ENCODE measurements at regions not wholly inside any gene's neighbourhood (a gene's known extent, or its start where the extent isn't known, plus 50 kb on each side); places are given as distances from the start of the nearest gene placed in this dataset.
A peak's percentile ranks its signal among the peaks of the same experiment; 100 is the strongest.

- no peak for DNase-seq
Measured at GRCh38 chr3:40701016-40701588, 176.3 kb downstream of the ZNF621 start.

DNA sequence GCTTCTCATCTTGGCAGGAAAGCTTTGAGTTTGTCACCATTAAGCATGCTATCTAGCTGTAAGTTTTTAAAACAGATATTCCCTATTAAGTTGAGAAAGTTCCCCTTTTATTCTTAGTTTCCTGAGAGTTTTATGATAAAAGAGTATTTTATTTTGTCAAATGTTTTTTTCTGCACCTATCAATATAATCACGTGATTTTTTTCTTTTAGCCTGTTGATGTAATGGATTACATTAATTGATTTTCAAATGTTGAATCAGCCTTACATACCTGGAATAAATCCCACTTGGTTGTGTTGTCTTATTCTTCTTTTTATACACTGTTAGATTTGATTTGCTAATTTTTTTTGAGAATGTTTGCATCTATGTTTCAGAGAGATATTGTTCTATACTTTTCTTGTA is 179.5 kb downstream of the ZNF621 start:
- no peak for DNase-seq

GRCh38 chr3:40705663-40706062 is 180.9 kb downstream of the ZNF621 start:
- DNase-seq: no peak

GRCh38 chr3:40713306-40713705 is 188.5 kb downstream of the ZNF621 start:
- no peak for DNase-seq

GRCh38 chr3:40713795-40714194 is 189.0 kb downstream of the ZNF621 start:
- no peak for DNase-seq

DNA sequence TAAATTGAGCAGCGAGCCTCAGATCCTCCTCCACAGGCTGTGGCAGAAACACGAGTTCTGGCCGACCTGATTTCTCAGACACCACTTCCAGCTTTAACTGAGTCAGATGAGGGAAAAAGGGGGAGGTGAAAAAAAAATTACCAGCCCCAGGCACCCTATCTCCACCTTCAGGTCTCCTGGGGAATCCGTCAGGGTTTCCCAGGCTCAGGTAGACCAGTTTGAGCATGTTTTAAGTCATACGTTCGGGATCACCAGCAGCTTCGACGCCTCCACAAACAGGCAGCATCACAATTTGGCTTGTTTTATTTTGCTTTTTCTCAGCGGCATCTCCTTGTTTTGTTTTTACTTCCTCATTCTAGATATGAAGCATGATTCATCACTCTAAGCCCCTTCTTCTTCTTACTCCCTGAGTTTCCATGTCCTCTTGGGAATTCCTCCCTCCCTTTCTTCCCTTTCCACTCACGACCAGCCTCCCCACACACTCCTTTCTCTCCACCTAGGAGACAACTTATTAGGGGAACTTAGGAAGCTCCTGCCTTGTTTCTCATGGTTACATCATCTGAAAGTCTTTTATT is 190.1 kb downstream of the ZNF621 start:
- DNase-seq: no peak

DNA sequence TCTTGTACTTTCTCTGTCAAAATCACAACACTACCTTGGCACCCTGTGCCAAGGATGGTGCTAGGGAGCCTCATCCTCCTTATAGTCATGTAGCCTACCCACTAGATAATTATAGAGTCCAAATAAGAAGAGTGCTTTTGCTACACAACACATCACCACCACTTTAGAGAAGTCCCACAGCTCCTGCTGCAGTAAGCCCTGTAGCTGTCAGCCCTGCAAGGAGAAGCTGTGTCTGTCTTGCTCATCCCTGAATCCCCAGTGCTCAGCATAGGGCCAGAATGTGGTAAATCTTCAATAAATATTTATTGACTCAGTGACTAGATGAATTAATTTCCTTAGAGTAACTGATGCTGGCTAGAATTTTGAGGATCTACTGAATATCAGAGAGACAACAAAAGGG is 190.8 kb downstream of the ZNF621 start:
- no peak for DNase-seq

DNA sequence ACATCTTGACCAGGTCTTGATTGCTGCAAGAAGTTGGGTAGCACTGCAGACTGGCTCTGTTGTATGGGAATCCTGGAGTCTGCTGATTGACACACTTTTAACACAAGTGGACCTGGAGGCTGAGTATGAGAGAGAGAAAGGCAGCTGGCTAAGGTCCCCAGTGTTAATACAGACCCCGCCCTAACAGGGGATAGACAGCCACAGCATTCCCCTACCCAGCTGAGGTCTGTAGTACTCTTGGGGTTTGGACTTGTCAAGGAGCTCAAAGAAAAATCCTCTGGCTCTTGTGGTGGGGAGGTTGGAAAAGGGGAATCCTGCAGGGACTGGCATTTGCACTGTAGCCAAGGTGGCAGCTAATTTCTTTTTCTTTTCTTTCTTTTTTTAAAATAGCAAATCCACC is 192.7 kb downstream of the ZNF621 start:
- no peak for DNase-seq

- no peak for DNase-seq
Measured at GRCh38 chr3:40718209-40718608, 193.4 kb downstream of the ZNF621 start.

GRCh38 chr3:40718681-40719080 is 193.9 kb downstream of the ZNF621 start:
- no peak for DNase-seq

DNA sequence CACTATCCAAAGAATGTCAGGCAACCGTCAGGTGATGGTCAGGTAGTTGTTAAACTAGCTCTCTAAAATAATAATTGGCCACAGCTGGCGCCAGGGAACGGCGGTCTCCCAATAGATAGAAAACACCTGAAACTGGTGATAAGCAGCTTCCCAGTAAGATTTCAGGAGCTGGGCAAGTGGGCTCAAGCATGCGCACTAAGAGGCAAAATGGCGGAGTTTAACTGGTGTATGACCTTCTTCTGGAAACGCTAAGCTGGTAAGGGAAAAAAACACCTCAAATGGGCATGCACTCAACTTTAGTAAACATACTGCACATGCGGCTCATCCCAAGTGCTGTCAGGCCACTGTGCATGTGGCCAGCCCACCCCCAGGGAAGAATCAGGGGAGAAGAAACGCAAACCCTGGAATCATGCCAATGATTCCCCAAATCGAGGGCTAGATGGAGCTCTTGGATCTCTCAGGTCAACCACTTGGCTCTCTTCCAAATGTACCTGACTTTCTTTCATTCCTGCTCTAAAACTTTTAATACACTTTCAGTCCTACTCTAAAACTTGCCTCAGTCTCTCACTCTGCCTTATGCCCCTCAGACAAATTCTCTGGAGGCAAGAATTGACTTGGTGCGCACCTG is 195.0 kb downstream of the ZNF621 start:
- peak; percentile 65 for DNase-seq

GRCh38 chr3:40720341-40720740 is 195.6 kb downstream of the ZNF621 start:
- no peak for DNase-seq

- no peak for DNase-seq
Measured at GRCh38 chr3:40720863-40721262, 196.1 kb downstream of the ZNF621 start.

DNA sequence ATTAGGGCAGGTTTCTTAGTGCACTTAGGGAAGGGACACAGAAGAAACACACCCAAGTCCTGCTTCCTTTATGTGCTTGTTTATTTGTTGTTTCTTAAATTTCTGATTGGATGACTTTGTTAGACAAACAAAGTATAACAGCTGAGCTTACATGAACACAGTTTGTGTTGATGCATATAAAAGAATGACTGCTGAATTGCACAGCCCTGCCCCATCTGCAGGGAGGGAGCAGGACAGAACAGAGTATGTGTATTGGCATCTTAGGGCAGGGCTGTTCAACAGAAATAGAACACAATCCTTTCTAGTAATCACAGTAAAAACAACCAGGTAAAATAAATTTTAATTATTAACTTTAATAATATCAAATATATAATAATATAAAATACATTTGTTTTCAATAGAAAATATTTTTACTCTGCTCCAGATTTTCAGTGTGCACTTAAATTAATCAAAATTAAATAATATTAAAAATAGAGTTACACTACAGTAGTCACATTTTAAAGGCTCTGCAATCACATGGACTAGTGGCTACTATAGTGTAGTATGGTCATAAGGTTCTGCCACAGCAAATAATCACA is 198.4 kb downstream of the ZNF621 start:
- DNase-seq: no peak

- DNase-seq: no peak
Measured at GRCh38 chr3:40725031-40725430, 200.3 kb downstream of the ZNF621 start.

DNA sequence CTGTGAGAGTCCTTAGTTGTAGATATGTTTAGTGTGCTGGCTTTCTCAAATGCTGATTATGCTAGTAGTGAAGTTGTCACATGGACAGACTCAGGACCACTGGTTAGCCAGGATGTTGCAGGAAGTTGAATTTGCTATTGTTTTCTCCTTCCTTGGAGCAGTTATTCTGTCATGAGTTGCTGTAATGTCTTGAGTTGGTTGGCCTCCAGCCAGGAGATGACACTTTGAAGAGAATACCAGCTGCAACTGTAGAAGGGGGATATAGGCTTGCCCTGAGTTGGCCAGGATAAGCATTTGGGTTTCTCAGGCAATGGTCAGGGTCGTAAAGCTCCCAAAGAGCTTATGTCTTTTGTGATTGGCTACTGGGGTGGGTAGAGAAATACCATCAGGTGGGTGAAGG is 206.7 kb downstream of the ZNF621 start:
- DNase-seq: no peak

DNA sequence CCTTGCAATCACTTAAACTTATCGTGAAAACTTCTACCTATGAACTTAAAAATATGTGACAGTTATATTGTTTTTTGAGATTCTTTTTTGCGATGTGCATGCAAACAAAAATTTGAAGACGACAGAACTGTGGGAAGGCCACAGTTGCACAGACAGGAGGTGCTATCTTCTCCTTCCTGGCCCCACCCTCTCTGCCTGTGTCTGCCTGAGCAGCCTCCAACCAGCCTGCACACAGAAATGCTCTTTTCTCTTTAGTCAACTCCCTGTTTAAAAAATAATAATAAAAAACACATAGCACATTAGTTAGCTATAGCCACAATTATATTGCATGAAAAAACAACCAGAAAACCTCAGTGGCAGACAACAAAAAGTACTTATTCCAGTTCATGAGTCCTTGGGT is 212.2 kb downstream of the ZNF621 start:
- no peak for DNase-seq

GRCh38 chr3:40737343-40737742 is 212.6 kb downstream of the ZNF621 start:
- no peak for DNase-seq

- DNase-seq: no peak
Measured at GRCh38 chr3:40739971-40740370, 215.2 kb downstream of the ZNF621 start.

GRCh38 chr3:40741729-40742128 is 217.0 kb downstream of the ZNF621 start:
- peak; percentile 60 for DNase-seq

- DNase-seq: no peak
Measured at GRCh38 chr3:40745381-40746106, 220.8 kb downstream of the ZNF621 start.

GRCh38 chr3:40751666-40752065 is 226.9 kb downstream of the ZNF621 start:
- no peak for DNase-seq

- no peak for DNase-seq
Measured at GRCh38 chr3:40752492-40752891, 227.7 kb downstream of the ZNF621 start.
